ENCODE measurements at regions not wholly inside any gene's neighbourhood (a gene's known extent, or its start where the extent isn't known, plus 50 kb on each side); places are given as distances from the start of the nearest gene placed in this dataset.

DNA sequence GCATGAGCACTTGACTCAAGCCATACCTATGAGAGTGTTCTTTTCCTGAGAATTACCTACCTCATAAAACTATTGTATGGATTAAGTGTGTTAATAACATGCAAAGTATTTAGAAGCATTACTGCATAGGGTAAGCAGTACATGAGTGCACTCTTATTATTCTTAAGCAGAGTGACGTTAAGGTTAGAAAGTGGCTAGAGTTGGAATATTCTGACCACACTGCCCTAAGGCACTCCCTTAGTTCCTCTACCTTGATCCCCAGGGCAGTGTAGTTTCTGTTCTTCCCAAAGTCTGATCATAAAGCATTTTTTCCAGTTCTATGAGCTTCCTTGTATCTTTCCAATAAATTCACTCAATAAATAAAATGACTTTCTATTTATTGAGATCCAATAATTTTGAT, 189.2 kb downstream of the PCSK1 start:
- no peak for DNase-seq

DNA sequence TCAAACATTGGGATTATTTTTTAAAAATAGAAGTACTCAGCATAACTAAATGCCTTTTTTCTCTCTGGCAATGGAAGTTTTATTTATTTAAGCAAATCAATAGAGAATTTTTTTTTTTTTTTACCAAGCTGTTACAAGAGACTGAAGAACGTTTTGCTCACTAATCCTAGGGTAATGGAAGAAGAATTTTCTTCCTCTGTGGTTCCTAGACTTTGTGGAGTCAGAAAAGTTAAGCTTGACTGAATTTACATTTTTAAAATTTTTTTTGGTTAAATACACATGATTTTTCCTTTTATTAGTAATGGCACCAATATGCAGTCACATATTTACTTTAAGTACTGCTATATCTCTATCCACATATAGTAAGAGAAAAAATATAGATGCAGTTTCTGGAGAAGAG, 189.8 kb downstream of the PCSK1 start:
- DNase-seq, result no peak

- no peak for DNase-seq
Observed at GRCh38 chr5:96242571-96242970, 190.5 kb downstream of the PCSK1 start.

DNA sequence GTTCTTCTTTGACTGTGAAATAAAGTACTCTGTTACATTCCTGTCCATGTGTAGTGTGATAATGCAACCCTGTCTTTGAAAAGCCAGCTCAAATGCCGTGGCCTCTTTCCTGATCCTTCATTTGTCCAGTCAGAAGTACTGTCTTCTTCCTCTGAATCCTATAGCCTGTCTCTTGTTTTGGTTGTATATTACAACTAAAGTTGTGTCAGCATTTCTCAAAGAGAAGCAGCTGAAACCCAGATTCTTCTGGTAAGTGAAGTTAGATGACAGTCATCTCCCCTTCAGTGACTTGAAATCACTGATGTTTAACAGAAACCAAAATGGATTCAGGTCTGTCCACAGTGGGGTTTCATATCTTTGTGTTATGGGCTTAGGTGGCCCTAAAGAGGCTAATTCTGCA, 196.2 kb downstream of the PCSK1 start:
- DNase-seq, result no peak

- DNase-seq, result no peak
Observed at GRCh38 chr5:96236051-96236450, 197.0 kb downstream of the PCSK1 start.

GRCh38 chr5:96235008-96235910, 197.8 kb downstream of the PCSK1 start:
- no peak for DNase-seq

- DNase-seq, result no peak
Observed at GRCh38 chr5:96232602-96233001, 200.4 kb downstream of the PCSK1 start.

GRCh38 chr5:96229188-96229587, 203.9 kb downstream of the PCSK1 start:
- no peak for DNase-seq

DNA sequence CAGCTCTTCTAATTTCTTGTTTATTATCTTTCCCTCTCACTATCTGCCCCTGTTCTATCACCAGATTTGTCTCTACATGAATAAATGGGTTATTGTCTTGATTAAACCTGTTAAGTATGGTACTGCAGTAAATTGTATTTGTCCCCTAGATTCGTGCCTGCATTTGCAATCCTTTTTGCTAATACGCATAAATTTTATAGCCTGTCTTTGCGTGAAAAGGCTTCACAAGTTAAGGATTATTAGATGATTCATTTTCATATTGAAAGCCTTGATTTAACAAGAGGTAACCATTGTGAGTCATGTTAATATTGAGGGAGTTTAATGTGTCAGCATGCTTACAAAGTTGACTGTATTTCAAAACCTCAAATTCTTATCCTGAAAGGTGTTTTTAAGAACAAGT, 204.6 kb downstream of the PCSK1 start:
- no peak for DNase-seq

GRCh38 chr5:96227957-96228356, 205.1 kb downstream of the PCSK1 start:
- no peak for DNase-seq

DNA sequence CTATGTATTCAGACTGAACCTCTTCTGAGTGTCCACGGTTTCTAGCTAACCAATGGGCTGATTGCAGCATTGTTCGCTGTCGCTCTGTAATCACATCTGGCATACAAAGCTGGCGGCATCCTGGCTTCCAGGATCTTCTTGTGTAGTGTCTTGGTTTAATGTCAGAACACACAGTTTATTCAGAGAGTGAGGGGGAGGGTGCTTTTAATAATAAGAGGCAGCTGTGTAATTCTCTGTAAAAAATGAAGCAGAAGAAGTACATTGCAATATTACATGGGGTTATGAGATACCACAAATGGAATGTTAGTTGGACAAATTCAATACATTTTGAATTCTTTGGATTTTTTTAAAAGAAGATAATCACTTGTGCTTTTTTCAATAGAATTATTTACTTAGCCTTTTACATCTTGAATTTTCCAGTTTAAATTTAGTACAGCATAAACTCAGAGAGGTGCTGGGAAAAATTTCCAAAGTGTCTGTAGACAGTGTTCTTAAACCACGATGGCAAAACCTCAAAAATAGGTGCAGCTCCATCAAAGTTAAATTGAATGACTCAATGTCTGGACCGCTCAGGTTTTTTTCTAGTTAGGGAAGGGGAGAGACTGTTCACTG, 206.0 kb downstream of the PCSK1 start:
- no peak for DNase-seq

DNA sequence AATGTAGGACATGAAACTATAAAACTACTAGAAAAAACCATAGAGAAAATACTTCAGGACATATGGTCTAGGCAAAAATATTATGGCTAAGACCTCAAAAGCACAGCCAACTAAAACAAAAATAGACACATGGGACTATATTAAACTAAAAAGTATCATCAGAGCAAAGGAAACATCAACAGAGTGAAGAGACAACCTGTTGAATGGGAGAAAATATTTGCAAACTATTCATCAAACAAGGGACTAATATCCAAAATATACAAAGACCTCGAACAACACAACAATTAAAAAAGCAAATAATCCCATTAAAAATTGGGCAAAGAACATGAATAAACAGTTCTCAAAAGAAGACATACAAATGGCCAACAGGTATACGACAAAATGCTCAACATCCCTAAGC, 210.9 kb downstream of the PCSK1 start:
- DNase-seq, result no peak

DNA sequence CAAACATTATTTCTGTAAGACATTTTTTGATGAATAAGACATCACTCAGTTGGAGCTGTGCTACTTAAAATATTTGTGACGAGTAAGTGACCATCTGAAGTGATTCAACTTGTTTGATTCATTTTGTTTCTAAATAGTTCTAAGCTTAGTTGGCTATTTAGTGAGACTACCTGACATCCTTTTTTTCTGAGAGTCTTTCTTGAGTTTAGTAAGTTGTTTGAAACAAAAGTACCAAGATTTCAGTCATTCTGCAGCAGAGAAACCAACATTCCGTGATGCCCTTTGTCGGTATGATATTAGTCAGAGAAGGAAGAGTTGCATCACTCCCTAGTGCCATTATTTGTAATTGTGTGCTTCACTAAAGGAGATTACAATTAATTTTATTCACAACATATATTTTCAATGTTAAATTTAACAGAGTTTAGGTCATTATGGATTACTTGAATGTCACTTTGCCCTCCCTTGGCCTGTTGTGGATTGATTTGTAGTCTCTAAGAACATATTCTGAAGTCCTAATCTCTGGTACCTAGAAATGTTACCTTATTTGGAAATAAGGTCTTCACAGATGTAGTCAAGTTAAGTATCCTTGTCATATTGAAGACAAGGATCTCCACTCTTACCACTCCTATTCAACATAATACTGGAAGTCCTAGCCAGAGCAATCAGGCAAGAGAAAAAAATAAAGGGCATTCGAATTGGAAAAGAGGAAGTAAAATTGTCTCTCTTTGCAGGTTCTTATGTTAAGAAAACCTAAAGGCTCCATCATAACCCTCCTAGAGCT, 212.2 kb downstream of the PCSK1 start:
- DNase-seq, result no peak

- DNase-seq, result no peak
Observed at GRCh38 chr5:96219580-96220281, 213.3 kb downstream of the PCSK1 start.

GRCh38 chr5:96218653-96219052, 214.4 kb downstream of the PCSK1 start:
- no peak for DNase-seq

DNA sequence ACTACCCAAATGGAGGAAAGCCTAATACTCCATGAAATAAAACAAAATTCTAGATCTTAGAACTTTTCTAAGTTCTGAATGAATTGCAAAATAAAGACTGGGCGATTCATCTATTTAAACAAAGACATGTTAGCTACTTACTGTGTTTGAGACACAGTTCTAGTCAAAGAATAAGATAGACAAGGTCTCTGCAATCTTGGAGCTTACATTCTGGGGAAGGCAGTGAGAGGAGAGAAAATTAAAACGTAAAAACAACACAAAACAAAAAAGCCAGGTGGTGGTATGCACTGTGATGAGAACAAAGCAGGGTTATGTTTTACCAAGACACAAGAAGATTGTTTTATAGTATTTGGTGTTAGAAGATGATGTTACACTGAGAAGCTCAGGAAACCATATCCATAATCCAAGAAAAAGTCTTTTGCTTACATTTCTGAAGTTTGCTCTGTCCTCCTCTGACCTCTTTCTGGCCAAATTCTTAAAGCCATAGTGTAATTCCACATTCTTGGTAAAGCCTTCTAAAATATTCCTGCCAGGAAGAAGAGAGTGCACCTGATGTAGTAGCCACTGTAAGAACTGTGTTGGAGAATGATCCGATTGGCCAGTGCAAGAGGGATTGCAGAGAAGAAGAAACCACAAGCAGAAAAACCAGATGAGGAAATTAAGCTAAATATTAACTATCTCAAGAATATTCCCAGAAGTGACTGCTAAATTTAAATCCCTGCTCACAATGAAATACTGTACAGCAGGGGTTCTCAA, 218.4 kb downstream of the PCSK1 start:
- DNase-seq, result no peak

- no peak for DNase-seq
Observed at GRCh38 chr5:96209829-96210228, 223.2 kb downstream of the PCSK1 start.

DNA sequence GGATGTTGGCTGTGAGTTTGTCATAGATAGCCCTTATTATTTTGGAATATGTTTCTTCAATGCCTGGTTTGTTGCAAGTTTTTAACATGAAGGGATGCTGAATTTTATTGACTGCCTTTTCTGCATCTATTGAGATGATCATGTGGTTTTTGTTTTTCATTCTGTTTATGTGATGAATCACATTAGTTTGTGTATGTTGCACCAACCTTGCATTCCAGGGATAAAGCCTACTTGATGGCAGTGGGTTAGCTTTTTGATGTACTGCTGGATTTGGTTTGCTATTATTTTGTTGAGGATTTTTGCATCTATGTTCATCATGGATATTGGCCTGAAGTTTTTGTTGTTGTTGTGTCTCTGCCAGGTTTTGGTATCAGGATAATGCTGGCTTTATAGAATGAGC, 225.6 kb downstream of the PCSK1 start:
- DNase-seq, result no peak

DNA sequence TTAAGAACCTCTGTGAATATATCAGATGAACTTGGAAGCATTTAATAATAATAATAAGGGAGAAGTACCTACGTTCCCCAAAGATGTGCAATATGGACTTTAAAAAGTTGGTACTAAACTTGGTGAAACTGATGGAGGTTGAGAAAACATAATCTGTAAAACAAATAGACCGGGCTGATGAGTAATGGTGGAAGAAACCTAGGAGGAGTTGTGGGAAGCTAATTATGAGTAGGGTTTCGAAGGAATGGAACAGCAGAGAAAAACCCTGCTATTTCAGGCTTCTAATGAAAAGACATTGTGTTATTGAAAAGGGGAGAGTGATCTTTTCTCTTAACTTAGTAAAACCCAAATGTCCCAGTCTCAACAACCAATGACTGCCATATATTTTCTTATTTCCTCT, 229.3 kb downstream of the PCSK1 start:
- DNase-seq, result no peak

DNA sequence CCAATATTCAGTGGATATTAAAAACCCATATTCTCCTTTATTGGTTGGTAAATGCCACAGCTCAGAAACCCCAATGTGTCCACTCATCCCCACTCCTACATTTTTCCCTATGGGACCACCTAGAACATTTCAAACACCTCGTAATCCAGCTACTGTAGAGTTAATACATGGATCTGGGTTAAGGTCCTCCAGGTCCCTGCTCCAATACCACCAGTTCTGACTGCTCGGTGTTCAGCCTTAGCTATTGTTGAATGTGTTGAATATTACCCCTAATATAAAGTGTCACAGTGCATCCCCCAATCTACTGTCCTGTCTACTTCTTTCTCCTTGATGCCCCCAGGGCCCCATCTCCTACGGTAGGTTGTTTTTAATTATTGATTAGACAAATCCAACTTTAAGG, 231.5 kb downstream of the PCSK1 start:
- no peak for DNase-seq

DNA sequence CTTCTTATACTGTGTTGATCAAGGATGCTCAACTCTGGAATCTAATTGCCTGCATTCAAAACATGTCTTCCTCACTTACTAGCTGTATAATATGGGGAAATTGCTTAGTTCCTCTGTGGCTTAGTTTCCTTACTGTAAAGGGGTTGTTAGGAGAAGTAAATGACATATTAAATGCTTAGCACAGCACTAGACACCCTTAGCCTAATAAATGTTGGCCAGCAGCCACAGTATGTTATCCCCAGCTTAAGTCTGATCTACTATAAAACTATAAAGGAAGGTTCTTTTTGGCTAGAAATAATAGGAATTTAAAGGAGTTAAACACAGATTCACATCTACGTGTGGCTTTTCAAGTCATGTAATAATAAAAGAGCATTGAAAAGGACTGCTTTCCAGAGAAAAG, 232.4 kb downstream of the PCSK1 start:
- DNase-seq, result no peak

GRCh38 chr5:96199713-96200183, 233.3 kb downstream of the PCSK1 start:
- DNase-seq, result no peak

All from activated CD4-positive, alpha-beta T cell treated with anti-CD3 and anti-CD28 coated beads for 1 hour (primary cell).